ENCODE measurements at regions not wholly inside any gene's neighbourhood (a gene's known extent, or its start where the extent isn't known, plus 50 kb on each side); places are given as distances from the start of the nearest gene placed in this dataset.

- TF ChIP-seq CTCF (IDR thresholded peaks at IDR 0.05 in 2 of 3, conservative IDR thresholded peaks at IDR 0.05 in 1 of 3; ENCODE audit: control insufficient read depth in 2 of 3, extremely low read depth in 1 of 3, insufficient read depth in 1 of 3, low read depth in 3 of 3, low read length in 3 of 3): no peak
- no peak for TF ChIP-seq EP300 (IDR thresholded peaks at IDR 0.05; ENCODE audit: borderline replicate concordance in 1 of 2, control insufficient read depth in 1 of 2, low read depth in 2 of 2, low read length in 2 of 2)
- no peak for TF ChIP-seq RAD51 (IDR thresholded peaks at IDR 0.05)
- TF ChIP-seq TAF1 (IDR thresholded peaks at IDR 0.05; ENCODE audit: borderline replicate concordance, low read depth, low read length): no peak
- TF ChIP-seq YBX1 (IDR thresholded peaks at IDR 0.05): no peak
Measured at GRCh38 chr5:3300726-3301125, 294.9 kb upstream of the IRX1 start.
